ENCODE measurements at regions not wholly inside any gene's neighbourhood (a gene's known extent, or its start where the extent isn't known, plus 50 kb on each side); places are given as distances from the start of the nearest gene placed in this dataset.

GRCh38 chr7:112566442-112567324 lies 85.9 kb downstream of the LSMEM1 start (continued):
- TF ChIP-seq USF2 (IDR thresholded peaks at IDR 0.05; ENCODE audit: borderline replicate concordance, low read depth, low read length), result no peak
- peak in 1 of 2 experiments; percentile 84; a peak in 2 of 4 replicates for TF ChIP-seq EP300 (IDR thresholded peaks at IDR 0.05; ENCODE audit: borderline replicate concordance in 1 of 2, low read depth in 1 of 2, low read length in 1 of 2)
- no peak for TF ChIP-seq SMC3 (IDR thresholded peaks at IDR 0.05; ENCODE audit: low read depth, low read length)
- 0 out of 2 replicates have a peak, but pooled peaks have one; percentile 64 for TF ChIP-seq FOXJ3 (CRISPR knock-in tag; IDR thresholded peaks at IDR 0.05)
- peak; percentile 58 for TF ChIP-seq PBX3 (IDR thresholded peaks at IDR 0.05)
- no peak for TF ChIP-seq CTCF (IDR thresholded peaks at IDR 0.05)
- no peak for TF ChIP-seq SIN3A (IDR thresholded peaks at IDR 0.05; ENCODE audit: borderline replicate concordance, low read depth, low read length)
- TF ChIP-seq NFIC (IDR thresholded peaks at IDR 0.05; ENCODE audit: borderline replicate concordance), result no peak

GRCh38 chr7:112567388-112567787 lies 86.6 kb downstream of the LSMEM1 start:
- Histone ChIP-seq H3K9ac (no peak overlapping the region), H3K4me3 (ENCODE audit: low read depth in 2 of 2, low read length in 1 of 2) (no peak overlapping the region), H3K79me2 (ENCODE audit: insufficient read depth) (no peaks in the 10 kb centered on the region), H3K4me2 (no peak overlapping the region), H3K9me3 (no peaks in the 10 kb centered on the region), H3F3A (replicated peaks; ENCODE audit: insufficient read depth) (no peaks in the 10 kb centered on the region), H4K20me1 (ENCODE audit: insufficient read depth) (no peaks in the 10 kb centered on the region), H2AFZ (ENCODE audit: low read depth) (no peak overlapping the region), H3K27me3 (ENCODE audit: insufficient read depth) (no peaks in the 10 kb centered on the region), H3K9me2 (peaks cover 5% of the 10 kb centered on the region; the same call in 1 of the 2 replicates), H3K36me3 (replicated peaks in 1 of 2; ENCODE audit: control insufficient read depth in 1 of 2, insufficient read depth in 2 of 2, low read length in 1 of 2) (no peaks in the 10 kb centered on the region), H3K27ac (ENCODE audit: low read depth in 2 of 2, low read length in 1 of 2) (no peak overlapping the region), H3K4me1 (ENCODE audit: control insufficient read depth in 1 of 2, insufficient read depth in 2 of 2, low read depth in 1 of 2, low read length in 1 of 2) (peaks cover 0 to 13% of the 10 kb centered on the region in 2 experiments; a peak in 2 of 4 replicates)
- ChIA-PET POLR2A (interaction anchor here (0.9 kb wide), 1 partner anchor 30 kb away, joined by 3 read pairs; no protein-coding TSS in a partner anchor), CTCF (interaction anchor here (2.3 kb wide), 1 partner anchor 17 kb away, joined by 5 read pairs; no protein-coding TSS in a partner anchor)
- DNase-seq, result no peak
- WGBS (ENCODE audit: low lambda C conversion rate), result 71% methylated on average over 2 of the region's 2 CpGs
- TF ChIP-seq IRF3 (IDR thresholded peaks at IDR 0.05; ENCODE audit: low read depth, low read length) (no peak), FOSL2 (IDR thresholded peaks at IDR 0.05; ENCODE audit: borderline replicate concordance, low read depth) (no peak), USF1 (IDR thresholded peaks at IDR 0.05; ENCODE audit: borderline replicate concordance, low read depth) (no peak), SIN3A (IDR thresholded peaks at IDR 0.05; ENCODE audit: borderline replicate concordance, low read depth, low read length) (no peak), NFIC (IDR thresholded peaks at IDR 0.05; ENCODE audit: borderline replicate concordance) (no peak), CTCF (IDR thresholded peaks at IDR 0.05) (no peak), JUND (IDR thresholded peaks at IDR 0.05) (no peak), EP300 (IDR thresholded peaks at IDR 0.05; ENCODE audit: borderline replicate concordance in 1 of 2, low read depth in 1 of 2, low read length in 1 of 2) (no peak), YY1 (IDR thresholded peaks at IDR 0.05; ENCODE audit: low read depth) (no peak), RCOR1 (IDR thresholded peaks at IDR 0.05; ENCODE audit: low read length) (no peak), RAD21 (IDR thresholded peaks at IDR 0.05; ENCODE audit: low read length) (no peak), TEAD4 (IDR thresholded peaks at IDR 0.05; ENCODE audit: borderline replicate concordance, insufficient read depth) (no peak), ZBTB33 (IDR thresholded peaks at IDR 0.05; ENCODE audit: borderline replicate concordance, low read depth) (no peak), MEF2A (IDR thresholded peaks at IDR 0.05; ENCODE audit: borderline replicate concordance, low read depth) (no peak)

Measured in SK-N-SH (cell line).